SK-N-SH treated with all-trans-retinoic acid at 6 μM for 48 hours (cell line): ENCODE measurements at regions not wholly inside any gene's neighbourhood (a gene's known extent, or its start where the extent isn't known, plus 50 kb on each side); places are given as distances from the start of the nearest gene placed in this dataset.
"Not testable (repeated sequence)": the region's sequence is repeated elsewhere in the genome, so short reads cannot be mapped to it uniquely, and the experiment has no call there.

Source experiments
- ARNTL ChIP-seq: fragments of 450-650 bp; formaldehyde crosslinking; IDR thresholded peaks from 2 replicates; pipeline ENCODE4 v1.5.0; 2020; ENCODE audit warnings: low read depth, mild to moderate bottlenecking, moderate library complexity, borderline replicate concordance
- BACH2 ChIP-seq: fragments of 250-450 bp; sonication (Bioruptor Pico); IDR thresholded peaks from 2 replicates; pipeline ENCODE4 v1.9.0; 2021; ENCODE audit warnings: mild to moderate bottlenecking, borderline replicate concordance
- ESRRG ChIP-seq: fragments of 250-450 bp; sonication (Bioruptor Pico); IDR thresholded peaks from 2 replicates; pipeline ENCODE4 v1.6.1; 2021; ENCODE audit warnings: mild to moderate bottlenecking
- RARB ChIP-seq: fragments of 250-450 bp; sonication (Bioruptor Pico); IDR thresholded peaks from 2 replicates; pipeline ENCODE4 v1.8.0; 2021; ENCODE audit warnings: mild to moderate bottlenecking, moderate library complexity
- TOX ChIP-seq: fragments of 250-450 bp; sonication (Bioruptor Pico); IDR thresholded peaks from 2 replicates; pipeline ENCODE4 v1.8.0; 2021; ENCODE audit warnings: mild to moderate bottlenecking, moderate library complexity, borderline replicate concordance
- ZC3H10 ChIP-seq: fragments of 250-450 bp; sonication (Bioruptor Pico); IDR thresholded peaks from 2 replicates; pipeline ENCODE4 v1.5.1; 2021; ENCODE audit warnings: mild to moderate bottlenecking, moderate library complexity
- ZFP30 ChIP-seq: fragments of 450-650 bp; formaldehyde crosslinking; IDR thresholded peaks from 2 replicates; pipeline ENCODE4 v1.5.0; 2022; ENCODE audit warnings: mild to moderate bottlenecking, moderate library complexity
- ZNF565 ChIP-seq: fragments of 450-650 bp; formaldehyde crosslinking; conservative IDR thresholded peaks from 2 replicates; pipeline ENCODE4 v1.5.0; 2020; ENCODE audit warnings: low read depth, mild to moderate bottlenecking, moderate library complexity
- ZNF70 ChIP-seq: fragments of 450-650 bp; formaldehyde crosslinking; IDR thresholded peaks from 2 replicates; pipeline ENCODE4 v1.5.0; 2020; ENCODE audit warnings: mild to moderate bottlenecking, moderate library complexity
- TF ChIP-seq, protein P1 (sequence below): fragments of 250-450 bp; sonication (Bioruptor Pico); IDR thresholded peaks from 2 replicates; pipeline ENCODE4 v1.5.1; 2020; ENCODE audit warnings: low read depth, mild to moderate bottlenecking, moderate library complexity

DNA sequence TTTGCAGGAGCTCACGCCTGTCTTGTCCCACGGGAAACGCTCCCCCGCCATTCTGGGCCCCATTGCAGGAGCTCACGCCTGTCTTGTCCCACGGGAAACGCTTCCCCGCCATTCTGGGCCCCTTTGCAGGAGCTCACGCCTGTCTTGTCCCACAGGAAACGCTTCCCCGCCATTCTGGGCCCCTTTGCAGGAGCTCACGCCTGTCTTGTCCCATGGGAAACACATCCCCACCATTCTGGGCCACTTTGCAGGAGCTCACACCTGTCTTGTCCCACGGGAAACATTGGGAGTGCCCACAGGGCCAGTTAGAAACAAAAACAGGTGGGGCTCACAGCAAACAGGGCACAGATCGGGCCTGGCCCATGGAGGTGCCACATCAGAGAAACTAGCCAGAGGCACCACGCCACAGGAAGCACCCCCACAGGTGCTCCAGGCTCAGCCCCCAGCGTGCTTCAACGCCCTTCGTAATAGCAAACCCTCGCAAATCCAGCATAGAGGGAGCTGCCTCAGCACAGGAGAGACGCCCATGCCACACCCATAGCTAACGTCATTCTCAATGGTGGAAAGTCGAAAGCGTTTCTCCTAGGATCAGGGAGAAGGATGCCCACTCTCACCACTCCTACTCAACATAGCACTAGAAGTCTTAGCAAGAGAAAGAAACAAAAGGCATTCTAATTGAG is 218.2 kb upstream of the FRG1 start:
- not testable (repeated sequence) for TF ChIP-seq ARNTL; BACH2 (CRISPR knock-in tag); TOX (CRISPR knock-in tag); ZC3H10 (CRISPR knock-in tag); ZFP30 (CRISPR knock-in tag); ZNF70 (CRISPR knock-in tag); ZNF565 (CRISPR knock-in tag); RARB (CRISPR knock-in tag); ESRRG (CRISPR knock-in tag)
- TF ChIP-seq, protein P1, sequence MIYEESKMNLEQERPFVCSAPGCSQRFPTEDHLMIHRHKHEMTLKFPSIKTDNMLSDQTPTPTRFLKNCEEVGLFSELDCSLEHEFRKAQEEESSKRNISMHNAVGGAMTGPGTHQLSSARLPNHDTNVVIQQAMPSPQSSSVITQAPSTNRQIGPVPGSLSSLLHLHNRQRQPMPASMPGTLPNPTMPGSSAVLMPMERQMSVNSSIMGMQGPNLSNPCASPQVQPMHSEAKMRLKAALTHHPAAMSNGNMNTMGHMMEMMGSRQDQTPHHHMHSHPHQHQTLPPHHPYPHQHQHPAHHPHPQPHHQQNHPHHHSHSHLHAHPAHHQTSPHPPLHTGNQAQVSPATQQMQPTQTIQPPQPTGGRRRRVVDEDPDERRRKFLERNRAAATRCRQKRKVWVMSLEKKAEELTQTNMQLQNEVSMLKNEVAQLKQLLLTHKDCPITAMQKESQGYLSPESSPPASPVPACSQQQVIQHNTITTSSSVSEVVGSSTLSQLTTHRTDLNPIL, result not testable (repeated sequence)
